GM12892 (cell line): ENCODE measurements at regions not wholly inside any gene's neighbourhood (a gene's known extent, or its start where the extent isn't known, plus 50 kb on each side); places are given as distances from the start of the nearest gene placed in this dataset.

Source experiments
- POLR2A ChIP-seq: IDR thresholded peaks from 2 replicates; pipeline ENCODE4 v1.6.1; 2011; ENCODE audit warnings: low read depth, low read length, control low read depth
- POLR2AphosphoS5 ChIP-seq: IDR thresholded peaks from 2 replicates; pipeline ENCODE4 v1.6.1; 2011; ENCODE audit warnings: low read depth, low read length, control low read depth
- TAF1 ChIP-seq: IDR thresholded peaks from 2 replicates; pipeline ENCODE4 v1.6.1; 2011; ENCODE audit warnings: low read depth, mild to moderate bottlenecking, control low read depth, low read length, borderline replicate concordance

DNA sequence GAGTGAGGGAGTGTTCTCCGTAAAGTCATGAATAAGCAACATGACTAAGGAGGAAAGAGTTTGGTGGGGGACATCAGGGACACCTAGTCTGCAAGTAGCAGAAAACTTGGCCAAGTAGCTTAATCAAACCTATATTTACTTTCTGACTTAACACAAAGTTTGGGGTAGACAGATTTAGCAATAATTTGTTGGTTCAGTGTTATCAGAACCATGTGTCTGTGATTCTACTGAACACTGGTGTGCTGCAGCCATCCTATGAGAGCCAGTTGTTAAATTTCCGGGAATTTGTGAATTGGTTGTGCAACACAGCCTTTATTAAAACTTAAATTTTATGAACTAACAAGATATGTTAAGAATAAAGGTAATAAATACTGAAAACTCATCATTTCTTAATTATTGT is 469.3 kb downstream of the C4orf33 start:
- TF ChIP-seq TAF1: no peak
- TF ChIP-seq POLR2AphosphoS5: no peak
- no peak for TF ChIP-seq POLR2A
